IPS-18c (cell line): ENCODE measurements at regions not wholly inside any gene's neighbourhood (a gene's known extent, or its start where the extent isn't known, plus 50 kb on each side); places are given as distances from the start of the nearest gene placed in this dataset.

Experiments
- H3K4me3 ChIP-seq: 2 replicates; pipeline ENCODE4 v1.7.0; 2013; ENCODE audit warnings: low read depth, mild to moderate bottlenecking, low read length, moderate library complexity; ENCODE audit not compliant: insufficient read depth
- H3K9me3 ChIP-seq: one replicate; pipeline ENCODE4 v1.6.1; 2013; ENCODE audit warnings: mild to moderate bottlenecking, low read length, moderate library complexity; ENCODE audit not compliant: control insufficient read depth, insufficient read depth

DNA sequence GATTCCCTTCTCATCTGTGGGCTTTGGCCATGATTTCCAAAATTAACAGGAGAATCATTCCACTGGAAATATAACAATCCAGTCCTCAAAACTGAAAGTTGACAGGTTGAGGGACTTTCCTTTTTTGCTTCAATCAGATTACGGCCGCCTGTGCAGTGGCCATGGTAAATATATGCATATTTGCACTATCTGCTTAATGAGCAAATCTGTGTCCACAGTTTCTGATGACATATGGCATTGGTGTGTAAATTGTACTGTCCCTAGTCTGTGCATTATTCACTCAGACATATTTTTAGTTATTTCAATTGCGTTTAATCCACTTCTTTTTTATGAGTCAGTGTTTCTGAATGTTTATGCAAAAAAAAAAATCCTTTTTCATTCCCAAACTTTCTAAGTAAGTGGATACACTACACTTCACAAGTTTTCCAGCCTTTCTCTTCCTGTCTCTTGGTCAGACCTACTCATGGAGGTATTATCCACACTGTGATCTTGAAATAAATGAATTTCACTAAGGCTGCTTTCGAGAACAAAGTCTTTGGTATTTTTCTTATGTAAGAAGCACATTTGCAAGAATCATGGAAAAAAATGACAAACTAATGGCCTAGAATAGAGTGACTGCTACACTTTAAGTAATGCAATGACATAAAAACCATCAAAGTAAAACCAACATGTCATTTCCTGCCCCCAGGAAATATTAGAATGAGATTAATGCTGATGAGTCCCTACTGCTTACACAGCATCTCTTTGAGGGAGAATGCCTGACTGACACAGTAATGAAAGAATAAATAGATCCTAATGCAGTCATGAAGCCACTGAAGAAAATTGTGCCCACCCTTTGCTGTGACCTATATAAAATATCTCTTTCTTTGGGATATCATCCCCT is 76.4 kb upstream of the MTNR1B start:
- Histone ChIP-seq H3K9me3 (no peaks in the 10 kb centered on the region), H3K4me3 (no peak overlapping the region)

DNA sequence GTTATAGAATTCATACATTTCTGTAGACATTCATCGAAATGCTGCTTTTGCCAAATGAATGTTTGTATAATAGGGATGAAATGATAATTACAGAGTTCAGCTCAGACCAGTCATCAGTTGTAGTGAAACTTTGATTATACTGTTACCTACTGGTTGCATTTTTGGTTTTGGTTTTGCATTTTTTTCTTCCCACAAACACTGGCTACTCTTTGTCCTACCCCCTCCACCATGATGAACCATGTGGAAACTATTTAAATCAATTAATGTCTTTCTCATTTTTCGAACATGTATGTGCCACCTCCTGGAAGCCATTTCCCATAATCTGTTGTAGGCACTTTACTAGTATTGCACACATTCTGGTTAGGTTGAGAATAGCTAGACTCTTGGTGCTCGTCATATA is 75.3 kb upstream of the MTNR1B start:
- Histone ChIP-seq H3K9me3 (no peaks in the 10 kb centered on the region), H3K4me3 (no peak overlapping the region)

DNA sequence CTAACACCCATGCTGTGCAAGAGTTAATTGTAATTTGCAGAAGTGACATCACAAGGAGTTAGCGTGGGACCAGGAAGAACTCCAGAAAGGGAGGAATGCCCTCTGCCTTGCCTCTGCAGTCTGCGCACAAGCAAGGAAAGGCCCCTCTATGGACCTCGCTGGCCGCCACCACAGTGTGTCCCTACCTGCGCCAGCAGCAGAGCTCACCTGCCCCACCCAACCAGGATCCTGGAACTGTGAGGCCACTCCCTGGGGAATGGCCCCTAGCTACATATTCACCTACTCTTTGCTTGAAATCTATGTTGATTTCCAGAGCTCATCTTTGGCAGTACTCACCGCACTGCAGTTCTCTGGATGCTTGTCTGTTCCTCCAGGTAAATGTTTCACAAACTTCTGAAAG is 72.0 kb upstream of the MTNR1B start:
- no peaks in the 10 kb centered on the region for H3K9me3 ChIP-seq
- no peak overlapping the region for H3K4me3 ChIP-seq

DNA sequence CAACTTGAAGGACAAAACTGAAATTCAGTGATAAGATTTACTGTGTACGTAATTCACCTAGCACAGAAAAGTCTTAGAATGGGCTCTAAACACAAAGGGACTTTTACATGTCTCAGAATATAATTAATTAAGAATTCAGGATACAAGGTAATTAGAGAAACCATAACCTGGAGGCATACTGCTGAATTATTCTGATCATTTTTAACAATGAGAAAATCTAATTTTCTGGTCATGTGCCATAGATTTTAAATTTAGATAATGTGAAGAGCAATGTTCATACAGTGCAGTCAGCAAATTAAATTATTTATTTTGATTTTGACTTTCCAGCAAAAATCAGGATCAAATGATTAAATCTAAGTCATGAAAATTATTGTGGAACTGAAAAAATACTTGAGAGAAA is 67.0 kb upstream of the MTNR1B start:
- H3K4me3 ChIP-seq = no peak overlapping the region
- H3K9me3 ChIP-seq = no peaks in the 10 kb centered on the region

DNA sequence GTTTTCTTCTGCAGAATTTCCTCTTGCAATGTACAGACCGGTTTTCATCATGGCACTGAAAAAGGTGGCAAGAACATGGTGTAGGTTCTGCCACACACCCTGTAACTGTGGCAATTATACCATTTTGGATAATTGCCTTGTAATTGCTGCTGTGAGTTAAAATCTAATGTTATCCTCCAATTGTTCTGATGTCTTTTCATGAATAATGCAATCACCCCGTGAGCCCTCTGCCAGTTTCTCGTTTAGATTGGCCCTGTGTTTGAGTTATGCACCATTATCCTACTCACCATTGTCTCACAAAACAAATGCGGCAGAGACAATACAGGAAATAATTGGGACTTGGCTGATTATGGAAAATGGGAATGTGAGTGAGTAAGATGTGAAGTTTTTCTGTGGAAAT is 61.8 kb upstream of the MTNR1B start:
- Histone ChIP-seq H3K9me3 (peaks cover 2% of the 10 kb centered on the region), H3K4me3 (no peak overlapping the region)

DNA sequence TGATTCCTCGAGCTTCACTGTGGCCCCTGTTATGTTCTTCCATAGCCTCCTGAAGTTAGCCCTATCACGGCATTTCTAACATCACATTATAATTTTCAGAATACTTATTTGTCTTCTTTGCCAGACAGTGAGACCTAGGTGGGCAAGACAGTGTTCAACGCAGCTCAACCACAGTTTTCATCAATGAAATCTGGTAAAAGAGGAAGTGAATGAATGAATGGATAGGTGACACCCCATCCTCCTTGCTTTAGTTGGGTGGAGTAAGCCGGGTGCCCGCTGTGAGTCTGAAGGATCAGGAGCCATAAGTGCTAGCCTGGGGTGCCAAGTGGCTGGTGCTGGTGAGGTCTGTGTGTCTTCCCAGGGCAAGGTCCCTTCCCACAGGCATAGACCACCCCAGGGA is 60.2 kb upstream of the MTNR1B start:
- Histone ChIP-seq H3K9me3 (peaks cover 2% of the 10 kb centered on the region), H3K4me3 (no peak overlapping the region)

DNA sequence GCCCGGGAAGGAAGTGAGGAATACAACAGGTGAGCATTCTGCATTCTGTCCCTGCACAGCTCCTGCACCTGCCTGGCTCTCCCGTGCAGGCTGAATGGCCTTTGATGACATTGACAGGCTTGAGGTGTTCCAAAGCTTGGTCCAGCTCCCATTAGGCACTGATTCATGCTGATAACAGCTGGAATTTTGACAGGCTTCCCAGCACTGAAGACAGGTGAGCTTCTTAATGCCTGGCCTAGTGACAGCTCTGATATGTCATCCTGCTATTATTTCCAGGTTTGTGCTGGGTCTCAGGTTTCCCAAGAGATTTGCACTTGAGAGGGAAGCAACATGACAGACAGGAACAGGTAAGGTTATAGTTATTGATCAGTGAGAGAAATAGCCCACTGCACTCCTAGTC is 58.0 kb upstream of the MTNR1B start:
- Histone ChIP-seq H3K9me3 (peaks cover 5% of the 10 kb centered on the region), H3K4me3 (no peak overlapping the region)

DNA sequence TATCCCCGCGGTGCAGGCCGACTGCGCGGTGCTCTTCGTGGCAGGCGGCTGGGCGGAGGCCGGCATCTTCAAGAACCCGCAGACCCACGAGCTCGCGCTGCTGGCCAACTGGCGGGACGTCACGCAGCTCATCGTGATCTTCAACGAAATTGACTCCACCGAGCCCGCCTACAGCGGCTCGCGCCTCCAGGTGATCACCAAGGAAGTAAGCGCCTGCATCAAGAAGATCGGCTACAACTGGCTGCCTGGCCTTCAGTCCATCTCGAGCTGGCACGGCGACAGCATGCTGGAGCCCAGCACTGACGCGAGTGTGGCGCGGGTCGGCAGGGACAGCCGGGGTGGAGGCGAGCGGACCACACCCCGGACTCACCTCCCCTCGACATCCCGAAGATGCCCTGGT is 53.9 kb upstream of the MTNR1B start:
- Histone ChIP-seq H3K4me3 (no peak overlapping the region), H3K9me3 (peaks cover 3% of the 10 kb centered on the region)

DNA sequence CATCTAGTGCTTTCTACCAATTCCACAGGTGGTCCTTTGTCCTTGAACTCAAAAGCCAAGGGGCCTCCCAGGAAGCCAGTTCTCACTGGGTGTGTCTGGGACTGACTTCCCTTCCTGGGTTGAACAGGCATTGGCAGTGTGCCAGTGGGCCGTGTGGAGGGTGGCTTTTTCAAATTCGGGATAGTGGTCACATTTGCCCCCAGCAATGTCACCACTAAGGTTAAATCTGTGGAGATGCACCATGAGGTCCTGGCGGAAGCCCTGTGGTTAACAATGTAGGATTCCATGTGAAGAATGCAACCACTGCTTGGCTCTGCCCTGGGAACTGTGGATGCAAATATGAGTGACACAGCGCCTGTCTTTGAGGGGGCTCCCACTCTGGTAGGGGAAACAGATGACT is 53.2 kb upstream of the MTNR1B start:
- H3K9me3 ChIP-seq = peaks cover 3% of the 10 kb centered on the region
- H3K4me3 ChIP-seq = no peak overlapping the region

DNA sequence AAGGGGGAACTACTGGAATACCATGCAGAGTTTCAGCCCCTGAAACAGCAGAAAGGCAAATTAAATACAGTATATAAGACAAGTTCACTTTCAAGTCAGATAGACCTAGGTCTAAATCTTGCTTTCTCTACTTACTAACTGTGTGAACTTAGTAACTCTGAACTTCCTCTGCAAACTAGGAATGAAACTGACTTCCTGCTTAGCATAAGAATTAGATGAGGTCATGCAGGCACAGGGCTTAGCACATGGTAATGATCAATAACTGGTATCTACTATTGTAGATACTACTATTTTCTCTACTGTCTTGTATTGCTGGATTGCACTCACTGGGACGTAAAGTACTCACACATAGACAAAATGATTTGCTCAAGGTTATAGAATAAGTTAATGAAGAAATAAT is 51.5 kb upstream of the MTNR1B start:
- peaks cover 3% of the 10 kb centered on the region for H3K9me3 ChIP-seq

DNA sequence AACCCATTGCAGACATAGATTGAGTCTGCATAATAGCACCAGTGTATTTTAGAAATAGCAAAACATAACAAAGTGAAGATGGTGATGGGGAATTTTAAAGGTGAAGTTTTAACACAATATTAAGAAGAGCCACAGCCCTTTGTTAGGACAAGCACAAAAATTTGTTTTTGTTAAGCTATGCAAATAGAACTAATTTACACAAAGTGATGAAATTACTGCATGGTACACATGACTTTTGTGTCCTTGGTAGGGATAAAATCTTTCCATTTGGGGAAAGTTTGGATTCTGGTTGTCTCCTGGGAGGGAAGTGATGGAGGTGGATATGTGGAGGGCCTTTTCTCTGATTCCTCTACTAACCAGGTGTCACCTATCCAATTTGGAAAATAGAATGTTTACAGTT is 50.4 kb upstream of the MTNR1B start:
- Histone ChIP-seq H3K4me3 (no peak overlapping the region), H3K9me3 (peaks cover 3% of the 10 kb centered on the region)

More for the DNA sequence above, 51.5 kb upstream of the MTNR1B start:
- H3K4me3 ChIP-seq = no peak overlapping the region
